A549 (cell line): ENCODE measurements at regions not wholly inside any gene's neighbourhood (a gene's known extent, or its start where the extent isn't known, plus 50 kb on each side); places are given as distances from the start of the nearest gene placed in this dataset.

Experiments
- CTCF ChIP-seq: fragments of >200 bp; sonication (Bioruptor Twin); formaldehyde crosslinking; IDR thresholded peaks from 3 replicates; pipeline ENCODE4 v1.5.1; 2016
- ELK1 ChIP-seq: fragments of 150-350 bp; IDR thresholded peaks from 2 replicates; pipeline ENCODE4 v1.6.1; 2014; ENCODE audit warnings: low read depth, mild to moderate bottlenecking, low read length
- ESRRA ChIP-seq: fragments of 150-350 bp; IDR thresholded peaks from 2 replicates; pipeline ENCODE4 v1.6.1; 2014; ENCODE audit warnings: mild to moderate bottlenecking, low read length, borderline replicate concordance
- GATA3 ChIP-seq: IDR thresholded peaks from 2 replicates; pipeline ENCODE4 v1.6.1; 2012; ENCODE audit warnings: borderline replicate concordance
- HES2 ChIP-seq: fragments of >200 bp; sonication (Bioruptor Twin); formaldehyde crosslinking; IDR thresholded peaks from 2 replicates; pipeline ENCODE4 v1.6.1; 2016
- HMGXB4 ChIP-seq: fragments of 250-450 bp; sonication (Bioruptor Pico); IDR thresholded peaks from 2 replicates; pipeline ENCODE4 v1.5.0; 2021; ENCODE audit warnings: mild to moderate bottlenecking, moderate library complexity, borderline replicate concordance
- KDM1A ChIP-seq: fragments of 200-600 bp; sonication (generic); IDR thresholded peaks from 2 replicates; pipeline ENCODE4 v1.6.1; 2016; ENCODE audit warnings: low read depth, mild to moderate bottlenecking
- MAX ChIP-seq: IDR thresholded peaks from 2 replicates; pipeline ENCODE4 v1.6.1; 2012
- PBX3 ChIP-seq: IDR thresholded peaks from 2 replicates; pipeline ENCODE4 v1.6.1; 2012
- PHF8 ChIP-seq: fragments of 200-600 bp; sonication (generic); IDR thresholded peaks from 2 replicates; pipeline ENCODE4 v1.6.1; 2016; ENCODE audit warnings: low read depth, mild to moderate bottlenecking, antibody characterized with exemption, moderate library complexity, borderline replicate concordance
- POLR2A ChIP-seq: IDR thresholded peaks from 2 replicates; pipeline ENCODE4 v1.6.1; 2012; ENCODE audit warnings: mild to moderate bottlenecking, low read length
- REST ChIP-seq: fragments of 200-600 bp; sonication (generic); IDR thresholded peaks from 2 replicates; pipeline ENCODE4 v1.6.1; 2016; ENCODE audit warnings: antibody characterized with exemption, mild to moderate bottlenecking, moderate library complexity
- RNF2 ChIP-seq: fragments of 200-600 bp; sonication (generic); IDR thresholded peaks from 2 replicates; pipeline ENCODE4 v1.6.1; 2016; ENCODE audit warnings: low read depth, mild to moderate bottlenecking, antibody characterized with exemption, moderate library complexity, borderline replicate concordance

GRCh38 chr11:112831041-112831440 lies 130.2 kb upstream of the NCAM1 start:
- no peak for TF ChIP-seq HMGXB4 (CRISPR knock-in tag)
- no peak for TF ChIP-seq GATA3
- no peak for TF ChIP-seq ESRRA
- TF ChIP-seq CTCF = no peak
- TF ChIP-seq ELK1 = no peak
- no peak for TF ChIP-seq POLR2A
- TF ChIP-seq KDM1A = no peak
- no peak for TF ChIP-seq RNF2
- no peak for TF ChIP-seq HES2
- TF ChIP-seq REST = no peak
- TF ChIP-seq PBX3 = no peak
- no peak for TF ChIP-seq PHF8
- TF ChIP-seq MAX = no peak
